ENCODE measurements at regions not wholly inside any gene's neighbourhood (a gene's known extent, or its start where the extent isn't known, plus 50 kb on each side); places are given as distances from the start of the nearest gene placed in this dataset.

- TF ChIP-seq RXRA (IDR thresholded peaks at IDR 0.05) (no peak), HNF4A (conservative IDR thresholded peaks at IDR 0.05) (no peak), YY1 (IDR thresholded peaks at IDR 0.05) (no peak)
- TF ChIP-seq, protein P1, sequence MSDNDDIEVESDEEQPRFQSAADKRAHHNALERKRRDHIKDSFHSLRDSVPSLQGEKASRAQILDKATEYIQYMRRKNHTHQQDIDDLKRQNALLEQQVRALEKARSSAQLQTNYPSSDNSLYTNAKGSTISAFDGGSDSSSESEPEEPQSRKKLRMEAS (IDR thresholded peaks at IDR 0.05), result no peak
- no peaks in the 10 kb centered on the region for H3K4me1 ChIP-seq (ENCODE audit: control insufficient read depth in 4 of 4, insufficient read depth in 4 of 4, low read length in 3 of 4)
- no peak overlapping the region for H3K27ac ChIP-seq (ENCODE audit: low read depth in 1 of 2, low read length in 2 of 2)
- no peaks in the 10 kb centered on the region for H3K36me3 ChIP-seq (ENCODE audit: control insufficient read depth in 4 of 4, insufficient read depth in 3 of 4, low read depth in 1 of 4, low read length in 3 of 4)
- no peak overlapping the region for H3K9ac ChIP-seq (ENCODE audit: low read depth in 1 of 2, low read length in 2 of 2)
- no peak overlapping the region for H3K4me3 ChIP-seq (ENCODE audit: low read depth in 1 of 3, low read length in 3 of 3)
- no peak for DNase-seq (ENCODE audit: low spot score)
- no peaks in the 10 kb centered on the region for H3K27me3 ChIP-seq (ENCODE audit: control insufficient read depth in 4 of 4, insufficient read depth in 4 of 4, low read length in 3 of 4)
- no peaks in the 10 kb centered on the region for H3K9me3 ChIP-seq (ENCODE audit: control insufficient read depth in 4 of 4, low read length in 3 of 4)
- WGBS, result 64% methylated on average over 5 of the region's 5 CpGs
These were observed 202.8 kb upstream of the SMIM31 start for GRCh38 chr4:164550989-164551712.

DNA sequence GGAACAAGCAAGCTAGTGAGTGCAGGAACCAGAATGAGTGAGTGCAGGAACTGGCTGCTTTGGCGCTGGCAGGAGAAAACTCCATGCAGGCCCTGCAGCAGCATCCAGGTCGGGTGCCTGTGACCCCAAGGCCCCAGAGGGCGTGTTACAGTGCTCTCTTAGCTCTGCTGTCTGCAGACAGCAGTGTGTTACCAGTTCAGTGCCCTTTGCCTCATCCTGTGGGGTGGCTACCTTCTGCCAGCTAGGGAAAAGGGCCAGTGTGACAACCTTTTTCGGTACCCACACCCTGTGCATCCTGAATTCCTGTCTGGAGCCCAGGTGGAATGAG, 202.3 kb upstream of the SMIM31 start:
- Histone ChIP-seq H3K27me3 (ENCODE audit: control insufficient read depth in 4 of 4, insufficient read depth in 4 of 4, low read length in 3 of 4) (no peaks in the 10 kb centered on the region), H3K36me3 (ENCODE audit: control insufficient read depth in 4 of 4, insufficient read depth in 3 of 4, low read depth in 1 of 4, low read length in 3 of 4) (no peaks in the 10 kb centered on the region), H3K9me3 (ENCODE audit: control insufficient read depth in 4 of 4, low read length in 3 of 4) (no peaks in the 10 kb centered on the region), H3K9ac (ENCODE audit: low read depth in 1 of 2, low read length in 2 of 2) (no peak overlapping the region), H3K4me1 (ENCODE audit: control insufficient read depth in 4 of 4, insufficient read depth in 4 of 4, low read length in 3 of 4) (no peaks in the 10 kb centered on the region), H3K27ac (ENCODE audit: low read depth in 1 of 2, low read length in 2 of 2) (no peak overlapping the region), H3K4me3 (ENCODE audit: low read depth in 1 of 3, low read length in 3 of 3) (no peak overlapping the region)
- no peak for DNase-seq (ENCODE audit: low spot score)
- TF ChIP-seq CTCF (IDR thresholded peaks at IDR 0.05; ENCODE audit: low read depth, low read length, missing input control) (no peak), FOXA1 (IDR thresholded peaks at IDR 0.05) (no peak), HNF4G (IDR thresholded peaks at IDR 0.05) (no peak), GABPA (IDR thresholded peaks at IDR 0.05 in 1 of 2, conservative IDR thresholded peaks at IDR 0.05 in 1 of 2) (no peak), HNF4A (conservative IDR thresholded peaks at IDR 0.05) (no peak), EGR1 (IDR thresholded peaks at IDR 0.05; ENCODE audit: low read depth in 2 of 2) (no peak), TAF1 (conservative IDR thresholded peaks at IDR 0.05) (no peak), REST (IDR thresholded peaks at IDR 0.05) (no peak), YY1 (IDR thresholded peaks at IDR 0.05) (no peak), JUND (IDR thresholded peaks at IDR 0.05) (no peak), NR2F2 (IDR thresholded peaks at IDR 0.05) (no peak), RXRA (IDR thresholded peaks at IDR 0.05) (no peak), FOXA2 (IDR thresholded peaks at IDR 0.05) (no peak), ZBTB33 (IDR thresholded peaks at IDR 0.05) (no peak), SP1 (IDR thresholded peaks at IDR 0.05) (no peak), RAD21 (IDR thresholded peaks at IDR 0.05) (no peak)
- TF ChIP-seq, protein P2, sequence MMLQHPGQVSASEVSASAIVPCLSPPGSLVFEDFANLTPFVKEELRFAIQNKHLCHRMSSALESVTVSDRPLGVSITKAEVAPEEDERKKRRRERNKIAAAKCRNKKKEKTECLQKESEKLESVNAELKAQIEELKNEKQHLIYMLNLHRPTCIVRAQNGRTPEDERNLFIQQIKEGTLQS (IDR thresholded peaks at IDR 0.05), result no peak
- TF ChIP-seq, protein P1 (IDR thresholded peaks at IDR 0.05), result no peak
- 46% methylated on average over 4 of the region's 4 CpGs for WGBS

Data from liver (tissue), 8 donors.